ENCODE measurements at regions not wholly inside any gene's neighbourhood (a gene's known extent, or its start where the extent isn't known, plus 50 kb on each side); places are given as distances from the start of the nearest gene placed in this dataset.

DNA sequence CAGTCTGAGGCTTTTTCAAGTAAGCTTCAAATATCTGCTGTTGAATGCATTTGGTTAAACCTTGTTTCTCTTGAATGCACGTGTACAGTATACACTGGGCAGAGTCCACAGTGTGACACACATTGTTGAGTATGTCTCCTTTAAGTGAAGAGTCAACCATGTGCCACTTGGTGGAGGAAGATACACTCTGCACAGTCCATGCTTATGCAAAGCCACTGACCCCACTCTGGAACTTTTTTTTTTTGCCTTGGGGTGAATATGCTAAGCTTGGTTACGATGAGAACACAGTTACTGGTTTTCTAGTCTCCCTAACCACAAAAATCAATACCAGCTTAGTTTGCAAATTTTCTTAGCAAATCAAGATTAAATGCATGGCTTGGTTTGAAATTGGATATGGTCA lies 186.8 kb upstream of the VIPR2 start (continued):
- TF ChIP-seq, protein P1, sequence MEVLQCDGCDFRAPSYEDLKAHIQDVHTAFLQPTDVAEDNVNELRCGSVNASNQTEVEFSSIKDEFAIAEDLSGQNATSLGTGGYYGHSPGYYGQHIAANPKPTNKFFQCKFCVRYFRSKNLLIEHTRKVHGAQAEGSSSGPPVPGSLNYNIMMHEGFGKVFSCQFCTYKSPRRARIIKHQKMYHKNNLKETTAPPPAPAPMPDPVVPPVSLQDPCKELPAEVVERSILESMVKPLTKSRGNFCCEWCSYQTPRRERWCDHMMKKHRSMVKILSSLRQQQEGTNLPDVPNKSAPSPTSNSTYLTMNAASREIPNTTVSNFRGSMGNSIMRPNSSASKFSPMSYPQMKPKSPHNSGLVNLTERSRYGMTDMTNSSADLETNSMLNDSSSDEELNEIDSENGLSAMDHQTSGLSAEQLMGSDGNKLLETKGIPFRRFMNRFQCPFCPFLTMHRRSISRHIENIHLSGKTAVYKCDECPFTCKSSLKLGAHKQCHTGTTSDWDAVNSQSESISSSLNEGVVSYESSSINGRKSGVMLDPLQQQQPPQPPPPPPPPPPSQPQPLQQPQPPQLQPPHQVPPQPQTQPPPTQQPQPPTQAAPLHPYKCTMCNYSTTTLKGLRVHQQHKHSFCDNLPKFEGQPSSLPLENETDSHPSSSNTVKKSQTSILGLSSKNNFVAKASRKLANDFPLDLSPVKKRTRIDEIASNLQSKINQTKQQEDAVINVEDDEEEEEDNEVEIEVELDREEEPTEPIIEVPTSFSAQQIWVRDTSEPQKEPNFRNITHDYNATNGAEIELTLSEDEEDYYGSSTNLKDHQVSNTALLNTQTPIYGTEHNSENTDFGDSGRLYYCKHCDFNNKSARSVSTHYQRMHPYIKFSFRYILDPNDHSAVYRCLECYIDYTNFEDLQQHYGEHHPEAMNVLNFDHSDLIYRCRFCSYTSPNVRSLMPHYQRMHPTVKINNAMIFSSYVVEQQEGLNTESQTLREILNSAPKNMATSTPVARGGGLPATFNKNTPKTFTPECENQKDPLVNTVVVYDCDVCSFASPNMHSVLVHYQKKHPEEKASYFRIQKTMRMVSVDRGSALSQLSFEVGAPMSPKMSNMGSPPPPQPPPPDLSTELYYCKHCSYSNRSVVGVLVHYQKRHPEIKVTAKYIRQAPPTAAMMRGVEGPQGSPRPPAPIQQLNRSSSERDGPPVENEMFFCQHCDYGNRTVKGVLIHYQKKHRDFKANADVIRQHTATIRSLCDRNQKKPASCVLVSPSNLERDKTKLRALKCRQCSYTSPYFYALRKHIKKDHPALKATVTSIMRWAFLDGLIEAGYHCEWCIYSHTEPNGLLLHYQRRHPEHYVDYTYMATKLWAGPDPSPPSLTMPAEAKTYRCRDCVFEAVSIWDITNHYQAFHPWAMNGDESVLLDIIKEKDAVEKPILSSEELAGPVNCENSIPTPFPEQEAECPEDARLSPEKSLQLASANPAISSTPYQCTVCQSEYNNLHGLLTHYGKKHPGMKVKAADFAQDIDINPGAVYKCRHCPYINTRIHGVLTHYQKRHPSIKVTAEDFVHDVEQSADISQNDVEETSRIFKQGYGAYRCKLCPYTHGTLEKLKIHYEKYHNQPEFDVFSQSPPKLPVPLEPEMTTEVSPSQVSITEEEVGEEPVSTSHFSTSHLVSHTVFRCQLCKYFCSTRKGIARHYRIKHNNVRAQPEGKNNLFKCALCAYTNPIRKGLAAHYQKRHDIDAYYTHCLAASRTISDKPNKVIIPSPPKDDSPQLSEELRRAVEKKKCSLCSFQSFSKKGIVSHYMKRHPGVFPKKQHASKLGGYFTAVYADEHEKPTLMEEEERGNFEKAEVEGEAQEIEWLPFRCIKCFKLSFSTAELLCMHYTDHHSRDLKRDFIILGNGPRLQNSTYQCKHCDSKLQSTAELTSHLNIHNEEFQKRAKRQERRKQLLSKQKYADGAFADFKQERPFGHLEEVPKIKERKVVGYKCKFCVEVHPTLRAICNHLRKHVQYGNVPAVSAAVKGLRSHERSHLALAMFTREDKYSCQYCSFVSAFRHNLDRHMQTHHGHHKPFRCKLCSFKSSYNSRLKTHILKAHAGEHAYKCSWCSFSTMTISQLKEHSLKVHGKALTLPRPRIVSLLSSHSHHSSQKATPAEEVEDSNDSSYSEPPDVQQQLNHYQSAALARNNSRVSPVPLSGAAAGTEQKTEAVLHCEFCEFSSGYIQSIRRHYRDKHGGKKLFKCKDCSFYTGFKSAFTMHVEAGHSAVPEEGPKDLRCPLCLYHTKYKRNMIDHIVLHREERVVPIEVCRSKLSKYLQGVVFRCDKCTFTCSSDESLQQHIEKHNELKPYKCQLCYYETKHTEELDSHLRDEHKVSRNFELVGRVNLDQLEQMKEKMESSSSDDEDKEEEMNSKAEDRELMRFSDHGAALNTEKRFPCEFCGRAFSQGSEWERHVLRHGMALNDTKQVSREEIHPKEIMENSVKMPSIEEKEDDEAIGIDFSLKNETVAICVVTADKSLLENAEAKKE (CRISPR knock-in tag; IDR thresholded peaks at IDR 0.05), result no peak
- no peak for TF ChIP-seq POLR2AphosphoS5 (IDR thresholded peaks at IDR 0.05; ENCODE audit: low read depth)
- TF ChIP-seq ZNF114 (CRISPR knock-in tag; IDR thresholded peaks at IDR 0.05), result no peak
- no peak for TF ChIP-seq NANOG (IDR thresholded peaks at IDR 0.05; ENCODE audit: borderline replicate concordance)

DNA sequence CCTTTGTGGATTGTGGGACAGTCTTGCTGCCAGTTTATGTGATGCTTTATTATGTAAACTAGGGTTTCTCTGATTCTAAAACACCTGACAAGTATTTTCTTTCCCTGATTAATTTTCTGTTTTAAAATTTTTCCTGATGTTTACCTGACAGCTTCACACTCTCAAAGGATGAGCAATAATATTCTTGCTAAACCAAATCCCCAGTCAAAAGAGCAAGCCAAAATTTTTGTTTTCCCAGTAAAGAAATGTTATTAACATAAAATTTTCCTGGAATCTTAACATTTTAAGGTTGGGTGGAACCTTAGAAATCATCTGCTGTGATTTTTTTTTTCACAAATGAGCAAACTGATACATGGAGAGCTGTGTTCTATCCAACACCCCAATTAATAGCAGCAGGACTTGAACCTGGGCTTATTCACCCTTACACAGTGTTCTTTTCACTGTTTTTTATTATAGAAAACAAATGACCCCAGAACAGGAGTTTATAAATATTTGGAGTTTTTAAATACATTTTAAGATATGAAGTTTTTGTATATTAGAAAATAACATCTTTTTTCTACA lies 185.2 kb upstream of the VIPR2 start:
- Histone ChIP-seq H3K36me3 (ENCODE audit: insufficient read depth) (peaks cover 4% of the 10 kb centered on the region; the same call in 1 of the 2 replicates), H3K9me2 (ENCODE audit: insufficient read depth) (no peaks in the 10 kb centered on the region), H3K4me1 (ENCODE audit: insufficient read depth) (no peaks in the 10 kb centered on the region), H3K4me3 (no peak overlapping the region), H3K27ac (ENCODE audit: low read depth) (no peak overlapping the region), H3K4me2 (no peak overlapping the region), H3K27me3 (ENCODE audit: insufficient read depth) (no peaks in the 10 kb centered on the region), H2AFZ (no peak overlapping the region), H3F3A (replicated peaks; ENCODE audit: low read depth) (peaks cover 4% of the 10 kb centered on the region; the same call in 1 of the 2 replicates), H3K79me2 (replicated peaks; ENCODE audit: insufficient read depth) (no peaks in the 10 kb centered on the region), H4K20me1 (replicated peaks; ENCODE audit: insufficient read depth) (no peaks in the 10 kb centered on the region)
- DNase-seq (ENCODE audit: low spot score), result no peak
- H3K27me3 Mint-ChIP-seq (ENCODE audit: insufficient read depth, low read depth, poor library complexity), result peaks cover 4% of the 10 kb centered on the region
- H3K27ac Mint-ChIP-seq, result no peak overlapping the region
- H3K4me3 Mint-ChIP-seq, result no peak overlapping the region
- ATAC-seq, result no peak
- peaks cover 27% of the 10 kb centered on the region; the same call in 2 of the 3 replicates for H3K36me3 Mint-ChIP-seq (ENCODE audit: low read depth)
- peaks cover 91% of the 10 kb centered on the region for H3K9me3 Mint-ChIP-seq
- no peak for TF ChIP-seq ZNF114 (CRISPR knock-in tag; IDR thresholded peaks at IDR 0.05)
- TF ChIP-seq, protein P2, sequence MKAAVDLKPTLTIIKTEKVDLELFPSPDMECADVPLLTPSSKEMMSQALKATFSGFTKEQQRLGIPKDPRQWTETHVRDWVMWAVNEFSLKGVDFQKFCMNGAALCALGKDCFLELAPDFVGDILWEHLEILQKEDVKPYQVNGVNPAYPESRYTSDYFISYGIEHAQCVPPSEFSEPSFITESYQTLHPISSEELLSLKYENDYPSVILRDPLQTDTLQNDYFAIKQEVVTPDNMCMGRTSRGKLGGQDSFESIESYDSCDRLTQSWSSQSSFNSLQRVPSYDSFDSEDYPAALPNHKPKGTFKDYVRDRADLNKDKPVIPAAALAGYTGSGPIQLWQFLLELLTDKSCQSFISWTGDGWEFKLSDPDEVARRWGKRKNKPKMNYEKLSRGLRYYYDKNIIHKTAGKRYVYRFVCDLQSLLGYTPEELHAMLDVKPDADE (IDR thresholded peaks at IDR 0.05), result no peak
- TF ChIP-seq STAT1 (IDR thresholded peaks at IDR 0.05; ENCODE audit: unreplicated experiment), result no peak
- no peaks in the 10 kb centered on the region for H3K4me1 Mint-ChIP-seq

Measured in GM23338 (cell line).